CD4-positive, alpha-beta T cell treated with Interferon alpha-2 for 1 hour (primary cell): ENCODE measurements at regions not wholly inside any gene's neighbourhood (a gene's known extent, or its start where the extent isn't known, plus 50 kb on each side); places are given as distances from the start of the nearest gene placed in this dataset.
"Not testable (repeated sequence)": the region's sequence is repeated elsewhere in the genome, so short reads cannot be mapped to it uniquely, and the experiment has no call there.

Source experiments
- DNase-seq, 2 donors: peaks; one replicate each; pipeline ENCODE4 v3.0.0-alpha.2; 2020 to 2022

DNA sequence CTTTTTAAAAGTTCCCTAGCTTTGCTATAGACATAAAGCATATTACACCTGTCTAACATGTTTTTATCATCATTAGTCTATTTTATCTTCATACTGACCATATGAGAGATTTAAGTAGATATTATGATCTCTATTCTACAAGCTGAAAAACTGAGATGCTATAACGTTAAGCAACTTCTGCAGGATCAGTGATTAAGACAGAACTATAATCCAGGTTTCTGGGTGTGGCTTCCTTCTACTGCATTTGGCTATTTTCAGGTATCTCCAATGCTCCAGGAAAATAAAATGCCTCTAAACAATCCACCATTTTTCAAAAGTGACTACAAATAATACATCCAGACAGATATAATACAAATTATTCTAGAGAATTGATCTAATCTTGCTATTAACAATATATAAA is 53.4 kb downstream of the RGS2 start:
- DNase-seq: no peak

DNA sequence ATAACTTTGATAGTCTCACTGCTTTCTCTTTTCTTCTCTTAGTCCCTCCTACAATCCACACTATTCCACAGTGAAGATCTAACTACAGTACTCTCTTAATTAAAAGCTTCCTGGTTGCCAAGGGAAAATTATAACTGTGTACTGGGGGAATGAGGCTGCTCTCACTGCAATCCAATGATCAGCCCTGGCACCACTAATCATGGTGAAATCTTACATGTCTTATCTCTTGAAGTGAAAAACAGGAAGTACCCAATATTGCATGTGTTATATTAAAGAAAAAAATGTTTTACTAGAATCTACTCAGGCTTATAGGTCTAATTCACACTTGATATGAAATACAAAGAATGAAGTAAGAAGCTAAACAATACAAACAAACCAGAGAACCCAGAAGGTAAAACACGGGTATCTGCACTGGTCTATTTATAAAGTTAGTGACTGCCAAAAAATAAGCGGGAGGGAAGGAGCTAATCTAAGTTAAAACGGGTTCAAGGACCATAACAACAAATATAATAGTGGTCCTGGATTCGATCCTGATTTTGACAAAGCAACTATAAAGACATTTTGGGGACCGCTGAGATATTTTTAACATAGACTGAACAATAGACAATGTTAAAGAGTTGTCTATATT is 57.5 kb downstream of the RGS2 start:
- DNase-seq: no peak

DNA sequence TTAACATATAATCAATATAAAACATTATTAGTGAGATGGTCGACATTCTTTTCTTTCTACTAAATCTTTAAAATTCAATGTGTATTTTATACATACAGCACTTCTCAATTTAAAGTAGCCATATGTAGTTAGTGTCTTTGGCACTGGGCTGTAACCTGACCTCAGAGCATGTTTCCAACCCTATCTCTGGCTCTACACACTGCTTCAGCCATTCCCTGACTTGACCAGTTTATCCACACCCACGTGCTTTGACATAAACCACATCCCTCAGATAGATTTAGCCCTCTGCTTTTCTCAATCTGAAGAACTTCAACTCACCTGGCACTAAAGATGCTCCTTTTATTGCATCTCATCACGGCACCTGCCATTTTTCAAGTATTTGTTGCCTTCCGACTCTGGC is 58.3 kb downstream of the RGS2 start:
- DNase-seq: no peak

DNA sequence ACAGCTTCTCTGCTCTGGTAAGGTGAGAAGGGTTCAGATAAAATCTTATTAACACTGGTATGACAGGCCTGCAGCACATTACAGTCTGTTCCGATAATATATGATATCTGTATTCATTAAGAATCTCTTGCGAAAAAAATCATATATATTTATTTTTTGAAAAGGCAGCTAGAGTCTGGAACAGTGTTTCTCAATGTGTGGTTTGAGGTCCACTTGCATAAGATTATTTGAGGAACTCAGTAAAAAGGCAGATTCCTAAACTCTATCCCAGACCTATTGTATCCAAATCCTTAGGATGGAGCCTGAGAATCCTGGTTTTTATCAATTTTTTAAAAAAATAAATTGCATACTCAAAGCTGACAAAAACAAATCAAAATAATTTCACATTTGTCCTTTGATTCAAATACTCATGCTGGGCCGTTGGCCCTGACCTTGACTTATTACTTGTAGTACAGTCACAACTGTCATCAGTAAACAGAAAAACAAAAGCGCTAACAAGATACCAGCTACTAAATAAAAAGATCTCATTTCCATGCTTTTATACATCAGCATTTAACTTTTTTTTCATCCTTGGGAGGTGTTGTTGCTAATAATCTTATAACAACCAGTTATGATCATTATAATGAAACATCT is 60.6 kb downstream of the RGS2 start:
- DNase-seq: no peak

DNA sequence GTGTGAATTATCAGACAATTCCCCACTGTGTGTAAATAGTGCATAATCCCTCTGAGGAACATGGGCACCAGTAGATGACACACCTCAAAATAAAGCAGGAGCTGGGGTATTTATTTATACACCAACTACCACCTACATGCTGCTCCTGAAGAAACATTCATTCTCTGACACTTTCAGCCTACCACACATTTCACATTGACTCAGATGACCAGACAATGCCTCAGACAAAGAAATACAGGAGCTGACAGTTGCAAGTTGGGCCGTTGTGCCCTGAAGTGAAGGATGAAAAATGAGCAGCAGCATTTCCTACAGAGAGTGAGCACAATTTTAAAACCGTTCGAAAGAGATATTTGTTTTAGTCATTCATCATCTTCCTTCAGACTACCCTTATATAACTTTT is 63.2 kb downstream of the RGS2 start:
- DNase-seq: no peak

DNA sequence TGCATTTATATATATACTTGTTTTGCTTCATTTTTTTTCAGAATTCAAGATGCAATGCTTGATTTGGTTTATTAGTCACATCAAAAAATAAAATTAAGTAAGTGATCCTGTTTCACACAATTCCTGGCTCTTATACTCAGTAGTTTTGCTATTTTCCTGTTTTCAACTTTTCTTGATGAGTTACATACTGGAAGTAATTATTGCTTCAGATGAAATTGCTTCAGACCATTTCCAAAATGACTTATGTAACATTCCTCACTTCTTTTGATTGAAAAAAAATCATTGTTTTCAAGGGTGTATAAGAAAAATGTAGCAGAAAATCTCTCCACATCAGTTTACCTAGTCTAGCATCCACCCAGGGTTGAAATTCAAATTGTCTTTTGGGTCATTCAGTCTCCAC is 65.0 kb downstream of the RGS2 start:
- no peak for DNase-seq

DNA sequence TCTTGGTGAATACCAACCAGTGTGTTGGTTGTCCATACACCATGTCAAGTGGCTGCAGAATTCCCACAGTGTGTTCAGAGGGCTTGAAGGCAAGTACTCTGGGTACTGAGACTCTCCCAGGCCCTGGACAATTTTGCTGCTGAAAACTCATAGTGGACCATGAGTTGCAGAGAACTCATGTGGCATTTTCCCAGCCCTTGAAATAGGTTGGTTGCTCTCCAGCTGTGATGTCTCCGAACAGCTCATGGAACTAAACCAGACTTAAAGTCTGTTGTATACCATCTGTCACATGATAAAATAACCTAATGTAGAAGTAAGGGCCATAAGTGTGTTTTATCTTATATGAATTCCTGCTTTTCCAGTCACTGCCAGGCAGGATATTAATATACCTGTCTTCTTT is 67.8 kb downstream of the RGS2 start:
- DNase-seq: no peak

DNA sequence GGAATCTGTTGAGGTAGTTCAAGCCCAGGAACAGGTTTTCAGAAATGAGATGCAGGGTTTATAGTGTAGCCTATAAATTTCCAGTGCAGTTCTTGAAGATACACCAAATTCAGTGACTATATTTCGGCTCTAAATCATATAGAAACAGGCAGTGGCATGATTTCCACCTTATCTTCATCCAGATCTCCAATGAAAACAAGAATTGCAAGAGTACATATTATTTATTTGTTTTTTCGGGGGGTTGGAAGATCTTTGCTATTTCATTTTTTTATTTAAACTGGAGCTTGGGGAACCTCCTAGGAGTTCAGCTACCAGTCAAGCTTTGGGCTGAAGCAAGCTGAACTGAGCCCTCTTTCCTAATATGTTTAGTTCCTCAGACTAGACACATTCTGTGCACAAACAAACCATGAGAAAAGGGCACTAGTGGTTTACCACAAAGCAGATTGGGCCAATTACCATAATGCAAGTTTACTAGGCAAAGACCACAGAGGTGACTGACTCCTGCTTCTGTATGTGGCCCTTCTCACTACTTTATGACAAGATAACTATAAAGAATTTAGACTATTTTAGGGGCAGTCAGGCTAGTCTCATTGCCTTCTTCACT is 68.5 kb downstream of the RGS2 start:
- no peak for DNase-seq

DNA sequence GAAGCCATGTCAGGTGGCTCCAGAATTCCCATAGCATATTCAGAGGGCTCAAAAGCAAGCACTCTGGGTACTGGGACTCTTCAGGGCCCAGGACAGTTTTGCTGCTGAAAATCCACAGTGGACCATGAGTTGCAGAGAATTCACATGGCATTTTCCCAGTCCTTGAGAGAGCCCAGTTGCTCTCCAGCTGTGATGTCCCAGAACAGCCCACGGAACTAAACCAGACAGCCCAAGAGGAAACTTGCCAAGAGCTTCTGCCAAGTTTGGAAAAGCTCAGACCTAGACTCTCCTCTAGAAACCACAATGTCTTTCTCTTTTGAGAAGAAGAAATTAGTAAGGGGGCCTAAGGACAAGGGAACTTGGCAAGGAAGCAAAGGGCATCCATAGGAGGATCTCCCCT is 69.4 kb downstream of the RGS2 start:
- no peak for DNase-seq

DNA sequence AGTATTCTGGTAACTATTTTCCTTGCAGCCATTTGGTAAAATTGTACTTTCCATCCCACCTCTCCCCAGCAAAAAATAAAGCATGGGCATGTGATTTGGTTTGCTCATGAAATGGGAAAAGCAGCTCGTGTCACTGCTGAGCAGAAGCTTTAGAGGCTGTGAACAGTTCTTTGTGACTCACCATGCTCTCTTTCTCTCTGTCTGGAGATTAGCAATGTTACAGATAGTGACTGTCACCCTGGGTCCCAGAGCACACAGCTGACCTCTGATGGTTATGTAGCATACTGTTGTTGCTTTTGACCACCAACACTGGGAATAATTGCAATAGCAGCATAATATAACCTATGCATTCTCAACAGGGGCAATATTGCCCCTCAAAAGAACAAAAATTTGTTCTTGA is 70.6 kb downstream of the RGS2 start:
- no peak for DNase-seq

DNA sequence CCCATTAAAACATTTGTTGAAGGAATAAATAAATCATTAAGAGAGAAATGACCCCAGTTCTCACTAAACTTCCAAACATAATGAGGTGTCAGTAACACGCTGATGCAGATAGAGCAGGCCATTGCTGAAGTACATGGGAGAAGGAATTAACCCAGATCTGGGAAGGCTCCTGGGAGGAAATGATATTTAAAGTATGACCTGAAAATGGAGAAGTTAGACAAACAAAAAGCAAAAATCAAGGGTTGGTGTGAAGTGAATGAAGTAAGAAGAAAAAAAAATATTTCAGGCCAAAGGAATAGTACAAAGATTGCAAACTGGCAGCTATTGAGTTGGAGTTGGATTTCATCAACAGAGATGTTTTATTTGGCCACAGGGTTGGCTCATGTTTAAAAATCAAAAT is 71.4 kb downstream of the RGS2 start:
- no peak for DNase-seq

DNA sequence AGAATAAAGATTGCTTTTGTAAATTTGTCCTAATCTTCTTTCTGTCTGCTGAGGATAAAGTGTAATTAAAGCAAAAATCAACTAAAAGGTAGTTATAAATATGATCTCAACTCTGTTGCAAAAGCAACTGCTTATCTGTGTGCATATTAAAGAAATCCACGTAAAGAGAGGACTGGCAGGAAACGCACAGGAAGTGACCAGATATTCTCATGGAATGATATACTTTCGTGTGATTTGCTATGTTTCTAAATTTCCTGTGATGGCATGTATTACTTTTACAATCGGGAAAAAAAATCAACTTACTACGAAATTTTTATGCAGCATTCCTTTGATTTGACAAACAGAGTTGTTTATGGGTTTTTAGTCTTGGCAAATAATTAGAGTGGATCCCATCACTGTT is 75.4 kb downstream of the RGS2 start:
- DNase-seq: no peak

DNA sequence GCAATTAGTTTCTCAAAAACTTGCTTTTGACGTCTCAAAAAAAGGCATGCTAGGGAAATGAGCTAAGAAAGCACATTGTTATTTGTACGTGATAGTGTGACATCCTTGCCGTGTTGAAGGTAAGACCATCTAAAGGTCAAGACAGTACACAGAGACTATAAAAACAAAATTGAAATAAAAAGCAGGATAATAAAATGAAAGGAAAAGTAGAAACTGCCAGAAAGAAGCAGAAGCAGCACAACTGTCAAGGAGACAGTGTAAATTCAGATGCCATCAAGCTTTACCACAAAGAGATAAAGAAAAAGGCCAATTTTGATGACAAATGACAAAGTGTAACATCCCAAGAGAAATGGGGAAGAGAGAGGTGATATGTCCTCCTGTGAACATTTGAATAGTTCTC is 76.5 kb downstream of the RGS2 start:
- not testable (repeated sequence) for DNase-seq

DNA sequence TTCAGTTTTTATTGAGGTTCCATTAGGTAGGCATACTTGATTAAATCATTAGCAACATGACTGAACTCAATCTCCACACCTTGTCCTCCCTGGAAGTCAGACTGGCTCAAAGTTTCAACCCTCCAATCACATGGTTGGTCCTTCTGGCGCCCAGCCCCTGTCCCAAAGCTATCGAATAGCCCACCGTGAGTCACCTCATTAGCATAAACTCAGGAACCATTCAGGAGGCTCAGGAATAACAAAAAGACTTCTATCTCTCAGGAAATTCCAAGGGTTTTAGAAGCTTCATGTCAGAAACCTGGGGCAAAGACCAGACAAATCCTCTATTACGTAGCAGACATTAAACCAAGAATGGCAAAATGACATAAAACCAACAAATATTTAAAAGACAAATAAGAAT is 78.6 kb downstream of the RGS2 start:
- no peak for DNase-seq

DNA sequence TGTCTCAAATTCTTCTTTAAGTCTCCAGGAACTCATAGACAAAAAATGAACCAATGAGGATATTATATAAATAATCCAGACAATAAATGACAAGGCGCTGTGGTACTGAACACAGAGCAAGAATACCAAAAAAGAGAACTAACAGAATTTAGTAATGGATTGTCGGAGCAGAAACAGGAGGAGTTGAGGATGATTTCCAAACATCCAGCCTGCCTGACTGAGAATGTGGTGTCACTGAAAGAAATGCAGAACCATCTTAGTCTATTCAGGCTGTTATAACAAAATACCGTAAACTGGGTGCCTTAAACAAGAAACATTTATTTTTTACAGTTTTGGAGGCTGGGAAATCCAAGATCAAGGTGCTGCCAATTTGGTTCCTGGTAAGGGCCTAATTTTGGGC is 79.7 kb downstream of the RGS2 start:
- no peak for DNase-seq

DNA sequence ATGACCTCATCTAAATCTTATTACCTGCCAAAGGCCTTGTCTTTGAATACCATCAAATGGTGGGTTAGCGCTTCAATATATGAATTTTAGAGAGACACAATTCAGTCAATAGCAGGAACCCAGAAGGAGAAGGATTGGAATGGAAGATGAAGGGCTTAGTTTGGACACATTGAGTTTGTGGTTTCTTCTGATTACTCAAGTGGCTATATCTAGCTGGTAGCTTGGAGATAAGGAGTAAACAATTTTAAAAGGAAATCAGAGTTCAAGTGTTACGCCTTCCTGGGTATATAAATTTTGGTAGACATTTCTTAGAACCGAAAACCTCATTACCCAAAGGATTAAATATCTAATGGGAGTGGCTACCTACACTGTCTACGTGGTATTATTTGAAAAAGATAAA is 80.2 kb downstream of the RGS2 start:
- DNase-seq: no peak

DNA sequence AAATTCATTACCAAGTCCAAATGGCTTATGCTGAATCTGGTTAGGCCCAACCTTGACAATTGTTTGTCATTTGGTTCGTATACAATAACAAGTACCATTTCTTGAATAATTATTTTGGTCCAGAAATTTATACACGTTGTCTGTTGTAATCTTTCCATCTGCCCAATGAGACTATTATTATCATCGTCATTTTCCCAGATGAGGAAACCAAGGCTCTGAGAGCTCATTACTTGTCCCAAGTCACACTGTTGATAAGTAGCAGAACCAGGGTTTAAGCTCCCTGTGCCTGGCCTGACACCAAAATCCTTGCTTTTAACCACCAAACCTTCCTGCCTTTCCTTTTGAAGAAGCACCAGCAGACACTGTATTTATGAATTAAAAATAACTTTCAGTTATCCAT is 81.3 kb downstream of the RGS2 start:
- DNase-seq: no peak

DNA sequence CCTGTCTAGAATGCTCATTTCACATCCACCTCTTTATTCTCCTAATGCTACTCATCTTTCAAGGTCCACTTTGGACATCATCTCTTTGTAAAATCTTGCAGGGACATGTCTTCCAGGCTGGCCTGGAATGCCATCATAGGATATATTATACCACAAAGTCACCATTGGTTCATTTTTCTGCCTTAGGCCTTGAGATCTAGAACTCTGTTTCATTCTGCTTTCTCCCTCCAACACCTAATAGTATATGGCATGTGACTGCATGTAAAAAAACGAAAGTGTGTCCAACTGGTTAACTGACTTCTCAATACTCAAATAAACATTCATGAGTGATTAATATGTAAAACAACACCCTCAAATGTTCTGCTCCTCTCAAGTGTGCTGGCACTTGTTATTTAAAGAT is 84.1 kb downstream of the RGS2 start:
- DNase-seq: no peak

DNA sequence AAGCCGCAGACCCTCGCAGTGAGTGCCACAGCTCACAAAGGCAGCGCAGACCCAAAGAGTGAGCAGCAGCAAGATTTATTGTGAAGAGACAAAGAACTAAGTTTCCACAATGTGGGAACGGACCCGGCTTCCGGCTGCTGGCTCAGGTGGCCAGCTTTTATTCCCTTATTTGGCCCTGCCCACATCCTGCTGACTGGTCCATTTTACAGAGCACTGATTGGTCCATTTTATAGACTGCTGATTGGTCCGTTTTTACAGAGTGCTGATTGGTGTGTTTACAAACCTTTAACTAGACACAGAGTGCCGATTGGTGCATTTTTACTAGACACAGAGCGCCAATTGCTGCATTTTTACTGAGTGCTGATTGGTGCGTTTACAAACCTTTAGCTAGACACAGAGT is 86.6 kb downstream of the RGS2 start:
- not testable (repeated sequence) for DNase-seq

DNA sequence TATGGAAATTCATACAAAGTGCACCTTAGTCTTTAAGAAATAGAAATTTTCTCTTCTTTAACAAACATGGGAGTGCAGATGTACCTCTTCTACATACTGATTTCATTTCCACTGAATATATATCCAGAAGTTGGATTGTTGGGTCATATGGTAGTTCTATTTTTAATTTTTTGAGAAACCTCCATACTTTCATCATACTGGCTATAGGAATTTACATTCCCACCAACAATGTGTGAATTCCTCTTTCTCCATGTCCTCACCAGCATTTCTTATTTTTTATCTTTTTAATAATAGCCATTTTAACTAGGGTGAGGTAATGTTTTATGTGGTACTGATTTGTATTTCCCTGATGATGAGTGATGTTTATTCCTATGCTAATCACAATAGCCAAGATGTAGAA is 87.5 kb downstream of the RGS2 start:
- no peak for DNase-seq

DNA sequence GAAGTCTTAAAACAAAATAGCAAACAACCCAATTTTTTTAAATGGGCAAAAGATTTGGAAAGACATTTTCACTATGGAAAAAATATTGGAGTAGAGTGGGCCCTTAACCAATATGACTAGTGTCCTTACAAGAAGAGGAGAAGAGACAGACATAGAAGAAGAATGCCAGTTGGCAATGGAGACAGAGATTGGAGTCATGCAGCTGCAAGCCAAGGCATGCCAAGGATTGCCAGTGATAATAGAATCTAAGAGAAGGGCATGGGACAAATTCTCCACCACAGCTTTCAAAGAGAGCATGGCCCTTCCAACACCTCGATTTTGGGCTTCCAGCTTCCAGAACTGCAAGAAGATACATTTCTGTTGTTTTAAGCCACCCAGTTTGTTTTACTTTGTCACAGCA is 92.7 kb downstream of the RGS2 start:
- no peak for DNase-seq

DNA sequence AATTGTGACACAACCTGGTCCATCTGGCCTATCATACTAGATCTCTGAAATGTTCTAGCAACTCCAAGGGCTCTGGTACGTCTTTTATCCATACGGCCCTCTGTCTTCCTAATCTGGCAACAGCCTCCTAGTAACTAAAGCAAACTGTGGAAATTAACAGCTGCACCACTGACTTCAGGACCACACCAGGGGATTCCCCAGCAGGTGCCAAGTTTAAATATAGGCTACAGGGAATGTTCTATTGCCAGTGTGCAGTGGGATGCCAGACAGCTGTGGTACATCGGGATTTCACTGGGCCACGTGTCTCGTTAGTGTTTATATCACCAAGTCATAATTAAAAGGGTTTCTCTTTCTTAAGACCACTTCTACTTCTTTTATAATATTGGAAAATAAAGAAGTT is 94.3 kb downstream of the RGS2 start:
- DNase-seq: no peak

DNA sequence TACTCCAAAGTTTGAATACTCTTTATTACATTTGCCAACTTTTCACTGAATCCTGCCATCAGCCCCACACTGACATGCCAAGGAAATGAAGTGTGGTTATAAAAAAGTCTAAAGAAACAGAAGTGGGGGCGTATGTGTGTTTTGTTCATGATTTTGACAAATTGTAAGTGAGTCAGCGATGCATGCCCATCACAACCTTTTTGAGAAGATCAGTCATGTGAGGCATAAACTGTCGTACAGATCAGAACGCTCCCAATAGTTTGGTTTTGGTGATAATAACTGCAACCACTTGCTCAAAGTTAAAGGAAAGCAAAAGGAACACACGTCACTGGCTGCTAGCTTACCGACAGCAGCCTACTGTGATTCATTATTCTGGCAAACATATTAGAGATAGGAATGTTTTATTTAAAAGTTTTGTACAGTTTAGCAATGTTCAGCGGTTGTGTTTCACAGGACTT is 95.6 kb downstream of the RGS2 start:
- peak in 1 of 2 donors; percentile 20 for DNase-seq

DNA sequence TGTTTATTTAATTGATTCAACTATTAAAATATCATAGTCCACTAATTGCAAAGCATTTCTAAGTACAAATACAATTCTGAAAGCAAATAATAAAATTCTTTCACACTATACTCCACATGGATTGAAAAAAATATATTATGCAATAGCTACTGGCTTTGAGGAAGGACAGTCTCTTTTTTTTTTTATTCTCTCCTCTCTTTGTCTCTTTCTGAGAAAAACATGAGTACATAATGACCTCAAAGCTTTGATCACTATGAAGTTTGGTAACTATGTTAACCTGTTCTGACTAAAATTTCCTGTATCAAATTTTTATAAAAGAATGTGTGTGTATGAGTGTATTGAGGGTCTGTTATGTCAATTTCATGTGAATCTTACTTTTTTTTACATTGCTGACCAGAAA is 96.2 kb downstream of the RGS2 start:
- DNase-seq: no peak

DNA sequence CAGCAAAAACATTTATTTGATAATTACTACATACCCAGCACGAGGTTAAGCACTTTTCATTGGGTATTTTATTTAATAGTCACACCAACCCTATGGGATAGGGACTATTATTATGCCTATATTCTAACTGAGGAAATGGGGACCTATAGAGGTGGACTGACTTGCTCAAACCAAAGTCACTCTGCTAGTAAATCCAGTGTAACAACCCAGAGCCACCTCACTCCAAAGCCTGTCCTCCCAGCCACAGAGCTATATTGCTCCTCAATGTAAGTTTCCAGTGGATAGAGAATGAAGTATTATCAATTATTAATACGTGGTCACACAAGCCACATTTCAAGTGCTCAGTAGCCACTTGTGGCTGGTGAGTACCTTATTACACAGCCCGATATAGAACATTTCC is 97.5 kb downstream of the RGS2 start:
- DNase-seq: no peak
